ENCODE measurements at regions not wholly inside any gene's neighbourhood (a gene's known extent, or its start where the extent isn't known, plus 50 kb on each side); places are given as distances from the start of the nearest gene placed in this dataset.

DNA sequence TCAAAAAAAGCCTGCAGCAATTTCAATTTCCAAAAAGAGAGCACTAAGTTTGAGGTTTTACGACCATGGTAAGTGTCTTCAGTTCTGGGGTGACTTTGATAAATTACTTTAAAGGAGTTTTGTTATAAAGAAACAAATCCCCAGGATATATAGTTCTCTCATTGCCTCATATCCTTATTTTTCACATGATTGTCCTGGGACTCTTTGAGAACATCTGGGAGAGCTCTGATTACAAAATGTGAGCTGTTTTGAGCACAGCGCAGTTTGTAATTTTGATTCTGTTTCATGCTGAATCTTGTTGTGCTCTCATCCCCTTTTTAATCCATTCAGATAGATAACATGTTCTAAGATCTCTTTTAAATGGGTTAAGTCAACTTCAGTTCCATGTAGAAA lies 67.7 kb upstream of the DCN start:
- TF ChIP-seq, protein P1, sequence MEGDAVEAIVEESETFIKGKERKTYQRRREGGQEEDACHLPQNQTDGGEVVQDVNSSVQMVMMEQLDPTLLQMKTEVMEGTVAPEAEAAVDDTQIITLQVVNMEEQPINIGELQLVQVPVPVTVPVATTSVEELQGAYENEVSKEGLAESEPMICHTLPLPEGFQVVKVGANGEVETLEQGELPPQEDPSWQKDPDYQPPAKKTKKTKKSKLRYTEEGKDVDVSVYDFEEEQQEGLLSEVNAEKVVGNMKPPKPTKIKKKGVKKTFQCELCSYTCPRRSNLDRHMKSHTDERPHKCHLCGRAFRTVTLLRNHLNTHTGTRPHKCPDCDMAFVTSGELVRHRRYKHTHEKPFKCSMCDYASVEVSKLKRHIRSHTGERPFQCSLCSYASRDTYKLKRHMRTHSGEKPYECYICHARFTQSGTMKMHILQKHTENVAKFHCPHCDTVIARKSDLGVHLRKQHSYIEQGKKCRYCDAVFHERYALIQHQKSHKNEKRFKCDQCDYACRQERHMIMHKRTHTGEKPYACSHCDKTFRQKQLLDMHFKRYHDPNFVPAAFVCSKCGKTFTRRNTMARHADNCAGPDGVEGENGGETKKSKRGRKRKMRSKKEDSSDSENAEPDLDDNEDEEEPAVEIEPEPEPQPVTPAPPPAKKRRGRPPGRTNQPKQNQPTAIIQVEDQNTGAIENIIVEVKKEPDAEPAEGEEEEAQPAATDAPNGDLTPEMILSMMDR (IDR thresholded peaks at IDR 0.05), result no peak
- TF ChIP-seq POLR2AphosphoS5 (IDR thresholded peaks at IDR 0.05), result no peak
